ENCODE measurements at regions not wholly inside any gene's neighbourhood (a gene's known extent, or its start where the extent isn't known, plus 50 kb on each side); places are given as distances from the start of the nearest gene placed in this dataset.
A peak's percentile ranks its signal among the peaks of the same experiment; 100 is the strongest.

DNA sequence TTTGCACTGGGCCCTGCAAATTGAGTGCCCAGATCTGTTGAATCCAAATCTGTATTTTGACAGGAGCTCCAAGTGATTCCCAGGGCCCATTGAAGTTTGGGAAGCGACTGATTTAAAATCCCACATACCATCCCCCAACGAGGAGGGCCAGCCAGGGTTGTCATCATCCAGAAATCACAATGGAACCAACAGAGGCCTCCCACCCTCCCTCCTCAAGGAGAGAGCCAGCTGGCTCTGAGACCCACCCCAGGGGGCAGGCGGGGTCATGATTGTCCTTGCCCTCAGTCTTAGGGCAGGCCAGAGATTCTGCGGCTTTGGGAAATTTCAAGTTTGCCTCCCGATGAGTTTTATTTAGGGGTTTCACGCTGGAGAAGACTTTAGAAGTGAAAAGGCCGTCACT lies 358.2 kb downstream of the MN1 start:
- H3K9ac ChIP-seq (ENCODE audit: extremely low read depth, insufficient read length, low read length) = no peak overlapping the region
- no peak overlapping the region for H3K27ac ChIP-seq (ENCODE audit: insufficient read length, low read depth, low read length)
- H3K79me1 ChIP-seq (ENCODE audit: insufficient read depth, low read depth, low read length, poor library complexity, severe bottlenecking) = no peaks in the 10 kb centered on the region
- H4K5ac ChIP-seq (ENCODE audit: insufficient read length, low read depth, low read length) = no peak overlapping the region
- Mint-ChIP-seq H3K36me3 (ENCODE audit: insufficient read depth in 1 of 3, low read depth in 3 of 3) (no peaks in the 10 kb centered on the region), H3K4me3 (no peak overlapping the region), H3K4me1 (peaks cover 32 to 56% of the 10 kb centered on the region in 2 experiments), H3K27ac (peak overlapping the region in 1 of 3 experiments; percentile 36; a peak in 1 of 7 replicates), H3K9me3 (no peaks in the 10 kb centered on the region; a peak in 1 of 5 replicates), H3K27me3 (ENCODE audit: low read depth) (no peaks in the 10 kb centered on the region; the same call in 1 of the 2 replicates)
- H4K91ac ChIP-seq (ENCODE audit: insufficient read length, low read depth, low read length) = no peak overlapping the region
- H3K27me3 ChIP-seq (ENCODE audit: insufficient read depth, low read length) = no peaks in the 10 kb centered on the region
- no peak overlapping the region for H2AFZ ChIP-seq (ENCODE audit: low read length)
- H3K4me2 ChIP-seq (ENCODE audit: insufficient read depth, insufficient read length, low read length) = no peak overlapping the region
- no CpG with 5 or more reads among the region's 7 CpGs for WGBS (ENCODE audit: extremely low coverage, insufficient read length, low lambda C conversion rate)
- H3K79me2 ChIP-seq (ENCODE audit: insufficient read depth, low read length) = no peaks in the 10 kb centered on the region
- no peak overlapping the region for H3K56ac ChIP-seq (ENCODE audit: insufficient read length, low read depth, low read length)
- H3K4me1 ChIP-seq (ENCODE audit: insufficient read depth, low read length) = no peaks in the 10 kb centered on the region; the same call in 1 of the 2 replicates
- H3T11ph ChIP-seq (ENCODE audit: low read length) = no peak overlapping the region
- no peak overlapping the region for H3K23ac ChIP-seq (ENCODE audit: insufficient read length, low read depth, low read length)
- no peaks in the 10 kb centered on the region for H3K23me2 ChIP-seq (ENCODE audit: insufficient read length, low read depth, low read length, poor library complexity, severe bottlenecking)
- H4K20me1 ChIP-seq (ENCODE audit: control insufficient read depth, insufficient read depth, insufficient read length) = peaks cover 5% of the 10 kb centered on the region
- no peak overlapping the region for H4K8ac ChIP-seq (replicated peaks; ENCODE audit: insufficient read length, low read depth, low read length)
- H3K18ac ChIP-seq (ENCODE audit: insufficient read length, low read depth, low read length) = no peak overlapping the region
- H2BK5ac ChIP-seq (ENCODE audit: insufficient read length, low read length) = no peak overlapping the region
- no peak overlapping the region for H2BK120ac ChIP-seq (ENCODE audit: low read depth, low read length, poor library complexity, severe bottlenecking)
- TF ChIP-seq, protein P1, sequence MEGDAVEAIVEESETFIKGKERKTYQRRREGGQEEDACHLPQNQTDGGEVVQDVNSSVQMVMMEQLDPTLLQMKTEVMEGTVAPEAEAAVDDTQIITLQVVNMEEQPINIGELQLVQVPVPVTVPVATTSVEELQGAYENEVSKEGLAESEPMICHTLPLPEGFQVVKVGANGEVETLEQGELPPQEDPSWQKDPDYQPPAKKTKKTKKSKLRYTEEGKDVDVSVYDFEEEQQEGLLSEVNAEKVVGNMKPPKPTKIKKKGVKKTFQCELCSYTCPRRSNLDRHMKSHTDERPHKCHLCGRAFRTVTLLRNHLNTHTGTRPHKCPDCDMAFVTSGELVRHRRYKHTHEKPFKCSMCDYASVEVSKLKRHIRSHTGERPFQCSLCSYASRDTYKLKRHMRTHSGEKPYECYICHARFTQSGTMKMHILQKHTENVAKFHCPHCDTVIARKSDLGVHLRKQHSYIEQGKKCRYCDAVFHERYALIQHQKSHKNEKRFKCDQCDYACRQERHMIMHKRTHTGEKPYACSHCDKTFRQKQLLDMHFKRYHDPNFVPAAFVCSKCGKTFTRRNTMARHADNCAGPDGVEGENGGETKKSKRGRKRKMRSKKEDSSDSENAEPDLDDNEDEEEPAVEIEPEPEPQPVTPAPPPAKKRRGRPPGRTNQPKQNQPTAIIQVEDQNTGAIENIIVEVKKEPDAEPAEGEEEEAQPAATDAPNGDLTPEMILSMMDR (conservative IDR thresholded peaks at IDR 0.05) = no peak
- no peak overlapping the region for H3K4ac ChIP-seq (ENCODE audit: low read depth, low read length)
- no peak overlapping the region for H2BK20ac ChIP-seq (ENCODE audit: low read depth, low read length, poor library complexity, severe bottlenecking)
- no peak overlapping the region for H3K14ac ChIP-seq (ENCODE audit: insufficient read depth, low read length)
- H2BK15ac ChIP-seq (ENCODE audit: low read depth, low read length) = no peak overlapping the region
- no peak overlapping the region for H2AK5ac ChIP-seq (ENCODE audit: insufficient read length, low read length)
- no peak for DNase-seq
- no peaks in the 10 kb centered on the region for H3K9me3 ChIP-seq (ENCODE audit: control insufficient read depth, low read depth, low read length)
- H2BK12ac ChIP-seq (ENCODE audit: insufficient read length, low read depth, low read length) = no peak overlapping the region
